GM12878 (cell line): ENCODE measurements at regions not wholly inside any gene's neighbourhood (a gene's known extent, or its start where the extent isn't known, plus 50 kb on each side); places are given as distances from the start of the nearest gene placed in this dataset.

ENCODE experiments used
- ATAC-seq: fragments of 200-7000 bp; cut with Tn5 transposase; 3 replicates; pipeline ENCODE4 v1.9.1; 2020; ENCODE audit warnings: mild to moderate bottlenecking, moderate library complexity
- BruUV-seq: library from RNA; stranded (reverse); fragments of 400-500 nt; replicated peaks from 2 replicates; lab custom pipeline; 2021; lab: Mats Ljungman, UMichigan
- CTCF ChIA-PET: fragments of 300-600 bp; sonication (Branson Sonifier 250); formaldehyde crosslinking; extraction: SDS; loops from one replicate; lab custom pipeline; 2021; ENCODE audit warnings: inconsistent platforms; lab: Yijun Ruan, JAX
- POLR2A ChIA-PET: fragments of 350-600 bp; formaldehyde crosslinking; extraction: SDS; loops from one replicate; lab custom pipeline; 2021; ENCODE audit warnings: inconsistent platforms; lab: Charles Lee
- RAD21 ChIA-PET: fragments of 300-600 bp; sonication (Branson Sonifier 250); formaldehyde crosslinking; loops from one replicate; lab custom pipeline; 2023; ENCODE audit warnings: antibody characterized with exemption; ENCODE audit not compliant: unreplicated experiment; lab: Charles Lee
- SMC1A ChIA-PET: fragments of 300-600 bp; sonication (Branson Sonifier 250); formaldehyde crosslinking; loops from one replicate; lab custom pipeline; 2023; ENCODE audit not compliant: unreplicated experiment, uncharacterized antibody; lab: Charles Lee
- DNase-seq: peaks from one replicate; pipeline ENCODE4 v3.0.0-alpha.2; 2011; ENCODE audit warnings: low read depth, low spot score
- FAIRE-seq: peaks from 3 replicates; lab custom pipeline; 2011; peaks lifted over from hg19 to GRCh38; lab: Jason Lieb, UNC
- H2AFZ ChIP-seq: 2 replicates; pipeline ENCODE4 v1.6.0; 2011; ENCODE audit warnings: low read depth, low read length, control low read depth; ENCODE audit not compliant: control insufficient read depth
- H3K27ac ChIP-seq: 2 replicates; pipeline ENCODE4 v1.5.1; 2011; ENCODE audit warnings: control low read depth; ENCODE audit not compliant: control insufficient read depth, insufficient read depth
- H3K27me3 ChIP-seq, 2 experiments: replicated peaks in 1 of 2; 2 replicates each; pipeline versions ENCODE4 v1.6.0 to v1.6.1; 2011; ENCODE audit warnings: low read length in 1 of 2; ENCODE audit not compliant: control insufficient read depth in 2 of 2, insufficient read depth in 2 of 2
- H3K36me3 ChIP-seq, 2 experiments: 2 replicates each; pipeline ENCODE4 v1.5.1; 2011; ENCODE audit warnings: low read length in 1 of 2; ENCODE audit not compliant: control insufficient read depth in 2 of 2, insufficient read depth in 2 of 2
- H3K4me1 ChIP-seq: 2 replicates; pipeline ENCODE4 v1.6.1; 2011; ENCODE audit warnings: mild to moderate bottlenecking, low read length, moderate library complexity, mixed read lengths; ENCODE audit not compliant: control insufficient read depth, insufficient read depth
- H3K4me2 ChIP-seq: 2 replicates; pipeline ENCODE4 v1.6.0; 2011; ENCODE audit warnings: control low read depth; ENCODE audit not compliant: control insufficient read depth, insufficient read depth
- H3K4me3 ChIP-seq: fragments of 200-600 bp; sonication (generic); 2 replicates; pipeline ENCODE4 v1.5.1; 2016
- H3K79me2 ChIP-seq: 2 replicates; pipeline ENCODE4 v1.6.0; 2011; ENCODE audit warnings: low read length; ENCODE audit not compliant: control insufficient read depth, insufficient read depth
- H3K9ac ChIP-seq: 2 replicates; pipeline ENCODE4 v1.8.0; 2011; ENCODE audit warnings: low read length, control low read depth, mixed read lengths; ENCODE audit not compliant: control insufficient read depth, insufficient read depth
- H3K9me3 ChIP-seq: replicated peaks from 3 replicates; pipeline ENCODE4 v1.5.1; 2011; ENCODE audit warnings: mild to moderate bottlenecking, low read length; ENCODE audit not compliant: control insufficient read depth, insufficient read depth
- H4K20me1 ChIP-seq: 2 replicates; pipeline ENCODE4 v1.6.0; 2011; ENCODE audit not compliant: control insufficient read depth, insufficient read depth
- BMI1 ChIP-seq: fragments of 450-650 bp; IDR thresholded peaks from 2 replicates; pipeline ENCODE4 v1.6.1; 2016; ENCODE audit warnings: mild to moderate bottlenecking, moderate library complexity, borderline replicate concordance
- CBFB ChIP-seq: IDR thresholded peaks from 2 replicates; pipeline ENCODE4 v1.6.1; 2016; ENCODE audit warnings: antibody characterized with exemption, low read depth
- CTCF ChIP-seq, 3 experiments: IDR thresholded peaks in 2 of 3; conservative IDR thresholded peaks in 1 of 3; 2 replicates each; pipeline ENCODE4 v1.5.1; 2011; ENCODE audit warnings: low read depth in 3 of 3, low read length in 3 of 3, mild to moderate bottlenecking in 3 of 3, control low read depth in 2 of 3, moderate library complexity in 2 of 3, inconsistent platforms in 1 of 3, mixed read lengths in 1 of 3; ENCODE audit not compliant: control insufficient read depth in 2 of 3, insufficient read depth in 1 of 3; ENCODE audit errors: extremely low read depth in 1 of 3
- EGR1 ChIP-seq, 2 experiments: IDR thresholded peaks; 1 replicate in 1 of 2; 2 replicates in 1 of 2; pipeline ENCODE4 v1.6.1; 2011 to 2012; ENCODE audit warnings: low read depth in 2 of 2, low read length in 2 of 2, borderline replicate concordance in 1 of 2, mild to moderate bottlenecking in 1 of 2, moderate library complexity in 1 of 2
- HCFC1 ChIP-seq: fragments of 150-350 bp; IDR thresholded peaks from 2 replicates; pipeline ENCODE4 v1.6.1; 2014; ENCODE audit warnings: low read length
- JUND ChIP-seq: IDR thresholded peaks from 2 replicates; pipeline ENCODE4 v1.6.1; 2012; ENCODE audit warnings: low read depth, mild to moderate bottlenecking, low read length, improper control_type of control experiment, moderate library complexity
- PAX8 ChIP-seq: fragments of 450-650 bp; IDR thresholded peaks from 2 replicates; pipeline ENCODE4 v1.6.1; 2017; ENCODE audit warnings: mild to moderate bottlenecking, moderate library complexity
- RAD21 ChIP-seq: IDR thresholded peaks from 2 replicates; pipeline ENCODE4 v1.6.1; 2011; ENCODE audit warnings: mild to moderate bottlenecking, low read depth, low read length, moderate library complexity; ENCODE audit not compliant: insufficient read depth
- RB1 ChIP-seq: fragments of 450-650 bp; formaldehyde crosslinking; IDR thresholded peaks from 2 replicates; pipeline ENCODE4 v1.6.1; 2017; ENCODE audit warnings: mild to moderate bottlenecking, borderline replicate concordance
- RUNX3 ChIP-seq: IDR thresholded peaks from 2 replicates; pipeline ENCODE4 v1.6.1; 2012; ENCODE audit warnings: low read length, inconsistent platforms
- SREBF2 ChIP-seq: IDR thresholded peaks from 2 replicates; pipeline ENCODE4 v1.6.1; 2012; ENCODE audit warnings: mild to moderate bottlenecking, low read length
- STAT3 ChIP-seq: IDR thresholded peaks from 2 replicates; pipeline ENCODE4 v1.6.1; 2011; ENCODE audit warnings: low read depth, low read length, improper control_type of control experiment
- ZNF274 ChIP-seq: IDR thresholded peaks from one replicate; pipeline ENCODE4 v1.8.0; 2011; ENCODE audit not compliant: insufficient read length, insufficient read depth
- WGBS: methylation state at CpG from one replicate; pipeline ENCODE4 v1.1.6; 2016; ENCODE audit warnings: low lambda C conversion rate; ENCODE audit not compliant: insufficient replicate concordance, insufficient coverage; ENCODE audit errors: missing lambda C conversion rate; 5-methylcytosine and 5-hydroxymethylcytosine counted together
- in situ Hi-C: fragments of 300-500 bp; cut with MboI; formaldehyde crosslinking; loops from 9 replicates; pipeline ENCODE4 v1.14.3; 2018; ENCODE audit warnings: mixed read lengths
- intact Hi-C: fragments of 100-400 bp; cut with micrococcal nuclease; formaldehyde crosslinking; loops from one replicate; pipeline ENCODE4 v1.14.2; 2022; ENCODE audit not compliant: unreplicated experiment

GRCh38 chr1:14296795-14297194, 301.7 kb upstream of the KAZN start:
- H3K79me2 ChIP-seq: no peaks in the 10 kb centered on the region
- no peaks in the 10 kb centered on the region for H3K4me1 ChIP-seq
- no peaks in the 10 kb centered on the region for H3K36me3 ChIP-seq
- ChIA-PET SMC1A (no interaction called here), CTCF (no interaction called here), RAD21 (no interaction called here), POLR2A (interaction anchor here (0.7 kb wide), 1 partner anchor 18 kb away, joined by 6 read pairs; no protein-coding TSS in a partner anchor)
- ATAC-seq: no peak
- 23% methylated on average over 3 of the region's 3 CpGs for WGBS
- no peak for TF ChIP-seq JUND
- TF ChIP-seq EGR1 (IDR thresholded peaks at IDR 0.05; ENCODE audit: borderline replicate concordance in 1 of 2, low read depth in 2 of 2, low read length in 2 of 2): no peak
- TF ChIP-seq BMI1: no peak
- no peak for TF ChIP-seq SREBF2
- no peak overlapping the region for H3K9ac ChIP-seq
- no peaks in the 10 kb centered on the region for H4K20me1 ChIP-seq
- H3K4me3 ChIP-seq: no peak overlapping the region
- no peaks in the 10 kb centered on the region for H3K9me3 ChIP-seq
- intact Hi-C loops (no loop called here), in situ Hi-C loops (no loop called here)
- no TSS peak for BruUV-seq
- no peak overlapping the region for H2AFZ ChIP-seq
- no peak for DNase-seq
- no peaks in the 10 kb centered on the region for H3K27me3 ChIP-seq
- no peak overlapping the region for H3K27ac ChIP-seq
- no peak overlapping the region for H3K4me2 ChIP-seq
- no peak for FAIRE-seq

- Histone ChIP-seq H3K4me1 (no peaks in the 10 kb centered on the region), H3K27ac (no peak overlapping the region), H3K4me3 (no peak overlapping the region), H2AFZ (no peak overlapping the region), H3K9me3 (no peaks in the 10 kb centered on the region), H3K4me2 (no peak overlapping the region), H3K36me3 (no peaks in the 10 kb centered on the region), H3K79me2 (no peaks in the 10 kb centered on the region), H4K20me1 (no peaks in the 10 kb centered on the region), H3K9ac (no peak overlapping the region), H3K27me3 (no peaks in the 10 kb centered on the region)
- ATAC-seq (no peak), DNase-seq (no peak), FAIRE-seq (no peak)
- ChIA-PET CTCF (no interaction called here), RAD21 (no interaction called here), POLR2A (no interaction called here), SMC1A (no interaction called here)
- BruUV-seq: no TSS peak
- no peak for TF ChIP-seq ZNF274
- TF ChIP-seq CBFB: no peak
- TF ChIP-seq PAX8: no peak
- TF ChIP-seq CTCF (IDR thresholded peaks at IDR 0.05 in 2 of 3, conservative IDR thresholded peaks at IDR 0.05 in 1 of 3; ENCODE audit: control insufficient read depth in 2 of 3, extremely low read depth in 1 of 3, insufficient read depth in 1 of 3, low read depth in 3 of 3, low read length in 3 of 3): no peak
- TF ChIP-seq HCFC1: no peak
- TF ChIP-seq STAT3: no peak
- no peak for TF ChIP-seq RAD21
- no peak for TF ChIP-seq RUNX3
- TF ChIP-seq RB1: no peak
- 0% methylated on average over 2 of the region's 3 CpGs for WGBS
- intact Hi-C loops: no loop called here
- in situ Hi-C loops: no loop called here
These were observed 301.1 kb upstream of the KAZN start for GRCh38 chr1:14297356-14297755.
